H9 (cell line): ENCODE measurements at regions not wholly inside any gene's neighbourhood (a gene's known extent, or its start where the extent isn't known, plus 50 kb on each side); places are given as distances from the start of the nearest gene placed in this dataset.
"Not testable (repeated sequence)": the region's sequence is repeated elsewhere in the genome, so short reads cannot be mapped to it uniquely, and the experiment has no call there.

Experiments
- DNase-seq: peaks from one replicate; pipeline ENCODE4 v3.0.0-alpha.2; 2017
- H2AFZ ChIP-seq: one replicate; pipeline ENCODE4 v1.6.1; 2013; ENCODE audit warnings: mild to moderate bottlenecking, low read length, control low read depth, moderate library complexity
- H2AK5ac ChIP-seq: 2 replicates; pipeline ENCODE4 v1.6.1; 2013; ENCODE audit warnings: low read length, control low read depth, mixed read lengths; ENCODE audit not compliant: insufficient read length
- H2BK120ac ChIP-seq: one replicate; pipeline ENCODE4 v1.6.1; 2013; ENCODE audit warnings: low read depth, mild to moderate bottlenecking, low read length, control low read depth, inconsistent platforms; ENCODE audit not compliant: poor library complexity, severe bottlenecking
- H2BK12ac ChIP-seq: 2 replicates; pipeline ENCODE4 v1.6.1; 2013; ENCODE audit warnings: low read length, control low read depth, mixed read lengths, low read depth; ENCODE audit not compliant: insufficient read length
- H2BK15ac ChIP-seq: 2 replicates; pipeline ENCODE4 v1.6.1; 2013; ENCODE audit warnings: low read depth, low read length, control low read depth
- H2BK20ac ChIP-seq: one replicate; pipeline ENCODE4 v1.6.1; 2013; ENCODE audit warnings: low read depth, mild to moderate bottlenecking, low read length, control low read depth, inconsistent platforms; ENCODE audit not compliant: poor library complexity, severe bottlenecking
- H2BK5ac ChIP-seq: 2 replicates; pipeline ENCODE4 v1.6.1; 2013; ENCODE audit warnings: low read length, control low read depth, mixed read lengths; ENCODE audit not compliant: insufficient read length
- H3K14ac ChIP-seq: 2 replicates; pipeline ENCODE4 v1.6.1; 2013; ENCODE audit warnings: low read length, control low read depth; ENCODE audit not compliant: insufficient read depth
- H3K18ac ChIP-seq: 2 replicates; pipeline ENCODE4 v1.6.1; 2013; ENCODE audit warnings: low read depth, mild to moderate bottlenecking, mixed read lengths, low read length, control low read depth; ENCODE audit not compliant: insufficient read length
- H3K23ac ChIP-seq: 2 replicates; pipeline ENCODE4 v1.6.1; 2013; ENCODE audit warnings: low read length, control low read depth, mixed read lengths, low read depth; ENCODE audit not compliant: insufficient read length
- H3K23me2 ChIP-seq: 2 replicates; pipeline ENCODE4 v1.6.1; 2013; ENCODE audit warnings: low read depth, mild to moderate bottlenecking, mixed read lengths, low read length, control low read depth; ENCODE audit not compliant: insufficient read length, poor library complexity, severe bottlenecking
- H3K27ac ChIP-seq: 2 replicates; pipeline ENCODE4 v1.5.1; 2013; ENCODE audit warnings: low read length, control low read depth, mixed read lengths, low read depth; ENCODE audit not compliant: insufficient read length
- H3K27me3 ChIP-seq: 2 replicates; pipeline ENCODE4 v1.6.1; 2013; ENCODE audit warnings: low read length, control low read depth, inconsistent platforms; ENCODE audit not compliant: insufficient read depth
- H3K4ac ChIP-seq: 2 replicates; pipeline ENCODE4 v1.6.1; 2013; ENCODE audit warnings: low read depth, mild to moderate bottlenecking, control low read depth, inconsistent platforms, low read length, moderate library complexity
- H3K4me1 ChIP-seq: 2 replicates; pipeline ENCODE4 v1.6.1; 2013; ENCODE audit warnings: low read length, control low read depth, inconsistent platforms; ENCODE audit not compliant: insufficient read depth
- H3K4me2 ChIP-seq: 2 replicates; pipeline ENCODE4 v1.6.1; 2013; ENCODE audit warnings: low read length, control low read depth, mixed read lengths; ENCODE audit not compliant: insufficient read length, insufficient read depth
- H3K56ac ChIP-seq: 2 replicates; pipeline ENCODE4 v1.6.1; 2013; ENCODE audit warnings: low read depth, mild to moderate bottlenecking, mixed read lengths, low read length, control low read depth; ENCODE audit not compliant: insufficient read length
- H3K79me1 ChIP-seq: 2 replicates; pipeline ENCODE4 v1.6.1; 2013; ENCODE audit warnings: low read depth, mild to moderate bottlenecking, moderate library complexity, low read length, control low read depth, inconsistent platforms; ENCODE audit not compliant: insufficient read depth, poor library complexity, severe bottlenecking
- H3K79me2 ChIP-seq: 2 replicates; pipeline ENCODE4 v1.6.1; 2013; ENCODE audit warnings: low read length, control low read depth, inconsistent platforms; ENCODE audit not compliant: insufficient read depth
- H3K9ac ChIP-seq: 2 replicates; pipeline ENCODE4 v1.6.1; 2013; ENCODE audit warnings: low read length, control low read depth, mixed read lengths; ENCODE audit not compliant: insufficient read length; ENCODE audit errors: extremely low read depth
- H3K9me3 ChIP-seq: one replicate; pipeline ENCODE4 v1.6.1; 2013; ENCODE audit warnings: low read depth, low read length, inconsistent platforms; ENCODE audit not compliant: control insufficient read depth
- H3T11ph ChIP-seq: one replicate; pipeline ENCODE4 v1.6.1; 2013; ENCODE audit warnings: mild to moderate bottlenecking, low read length, control low read depth, inconsistent platforms
- H4K20me1 ChIP-seq: one replicate; pipeline ENCODE4 v1.6.1; 2013; ENCODE audit not compliant: control insufficient read depth, insufficient read length, insufficient read depth
- H4K5ac ChIP-seq: 2 replicates; pipeline ENCODE4 v1.6.1; 2013; ENCODE audit warnings: low read depth, mild to moderate bottlenecking, mixed read lengths, low read length, control low read depth; ENCODE audit not compliant: insufficient read length
- H4K8ac ChIP-seq: replicated peaks from 2 replicates; pipeline ENCODE4 v1.6.1; 2013; ENCODE audit warnings: low read length, control low read depth, mixed read lengths, low read depth; ENCODE audit not compliant: insufficient read length
- H4K91ac ChIP-seq: 2 replicates; pipeline ENCODE4 v1.6.1; 2013; ENCODE audit warnings: low read depth, mild to moderate bottlenecking, moderate library complexity, mixed read lengths, low read length, control low read depth; ENCODE audit not compliant: insufficient read length
- H3K27ac Mint-ChIP-seq, 3 experiments: 2 replicates in 2 of 3; 3 replicates in 1 of 3; pipeline ENCODE4 v1.8.0; 2020 to 2021; ENCODE audit warnings: mixed read lengths in 3 of 3, mild to moderate bottlenecking in 1 of 3, moderate library complexity in 1 of 3
- H3K27me3 Mint-ChIP-seq: 2 replicates; pipeline ENCODE4 v1.8.0; 2021; ENCODE audit warnings: low read depth, mild to moderate bottlenecking, moderate library complexity, mixed read lengths
- H3K36me3 Mint-ChIP-seq, 3 experiments: 2 replicates in 2 of 3; 3 replicates in 1 of 3; pipeline ENCODE4 v1.8.0; 2020 to 2021; ENCODE audit warnings: low read depth in 3 of 3, mixed read lengths in 3 of 3; ENCODE audit not compliant: insufficient read depth in 1 of 3
- H3K4me1 Mint-ChIP-seq, 2 experiments: 2 replicates each; pipeline ENCODE4 v1.8.0; 2020; ENCODE audit warnings: mixed read lengths in 2 of 2
- H3K4me3 Mint-ChIP-seq, 2 experiments: 2 replicates in 1 of 2; 3 replicates in 1 of 2; pipeline ENCODE4 v1.8.0; 2020 to 2021; ENCODE audit warnings: mild to moderate bottlenecking in 2 of 2, mixed read lengths in 2 of 2, moderate library complexity in 1 of 2
- H3K9me3 Mint-ChIP-seq, 2 experiments: 2 replicates in 1 of 2; 3 replicates in 1 of 2; pipeline ENCODE4 v1.8.0; 2020; ENCODE audit warnings: mild to moderate bottlenecking in 2 of 2, mixed read lengths in 2 of 2, moderate library complexity in 1 of 2
- WGBS: extraction: QIAGEN DNeasy Blood & Tissue Kit; methylation state at CpG from one replicate; pipeline ENCODE4 v1.1.7; 2013; ENCODE audit warnings: missing lambda C conversion rate, low lambda C conversion rate, mixed read lengths; ENCODE audit not compliant: insufficient read length; ENCODE audit errors: extremely low coverage; 5-methylcytosine and 5-hydroxymethylcytosine counted together
- TF ChIP-seq, protein P1 (sequence below): fragments of 200-600 bp; sonication (generic); conservative IDR thresholded peaks from 3 replicates; pipeline ENCODE4 v1.8.0; 2021; ENCODE audit warnings: antibody characterized with exemption, mild to moderate bottlenecking

DNA sequence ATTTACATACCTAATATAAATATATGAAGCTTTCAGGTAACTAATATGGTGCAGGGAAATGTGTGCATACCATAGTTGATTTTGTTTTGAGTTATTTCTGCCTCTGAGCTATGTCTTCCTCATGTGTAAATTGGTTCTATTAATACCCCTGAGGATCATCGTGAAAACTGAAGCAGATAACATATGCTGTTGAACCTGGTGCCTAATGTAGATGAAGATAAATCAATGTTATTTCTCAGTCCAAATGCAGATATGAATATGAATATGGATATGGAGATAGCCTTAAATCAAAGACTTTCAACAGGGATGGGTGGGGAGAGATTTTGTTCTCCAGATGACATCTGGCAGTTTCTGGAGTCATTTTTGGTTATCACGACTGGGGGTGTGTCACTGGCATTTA, 122.3 kb upstream of the ANKRD30A start:
- H3K27me3 ChIP-seq = no peaks in the 10 kb centered on the region
- H3K27ac ChIP-seq = no peak overlapping the region
- H4K91ac ChIP-seq = no peak overlapping the region
- H4K20me1 ChIP-seq = no peaks in the 10 kb centered on the region
- no peak overlapping the region for H3K27ac Mint-ChIP-seq
- no peak overlapping the region for H2AFZ ChIP-seq
- no peak overlapping the region for H3K56ac ChIP-seq
- H2BK20ac ChIP-seq = no peak overlapping the region
- no peak overlapping the region for H4K8ac ChIP-seq
- no peaks in the 10 kb centered on the region for H3K23me2 ChIP-seq
- TF ChIP-seq, protein P1, sequence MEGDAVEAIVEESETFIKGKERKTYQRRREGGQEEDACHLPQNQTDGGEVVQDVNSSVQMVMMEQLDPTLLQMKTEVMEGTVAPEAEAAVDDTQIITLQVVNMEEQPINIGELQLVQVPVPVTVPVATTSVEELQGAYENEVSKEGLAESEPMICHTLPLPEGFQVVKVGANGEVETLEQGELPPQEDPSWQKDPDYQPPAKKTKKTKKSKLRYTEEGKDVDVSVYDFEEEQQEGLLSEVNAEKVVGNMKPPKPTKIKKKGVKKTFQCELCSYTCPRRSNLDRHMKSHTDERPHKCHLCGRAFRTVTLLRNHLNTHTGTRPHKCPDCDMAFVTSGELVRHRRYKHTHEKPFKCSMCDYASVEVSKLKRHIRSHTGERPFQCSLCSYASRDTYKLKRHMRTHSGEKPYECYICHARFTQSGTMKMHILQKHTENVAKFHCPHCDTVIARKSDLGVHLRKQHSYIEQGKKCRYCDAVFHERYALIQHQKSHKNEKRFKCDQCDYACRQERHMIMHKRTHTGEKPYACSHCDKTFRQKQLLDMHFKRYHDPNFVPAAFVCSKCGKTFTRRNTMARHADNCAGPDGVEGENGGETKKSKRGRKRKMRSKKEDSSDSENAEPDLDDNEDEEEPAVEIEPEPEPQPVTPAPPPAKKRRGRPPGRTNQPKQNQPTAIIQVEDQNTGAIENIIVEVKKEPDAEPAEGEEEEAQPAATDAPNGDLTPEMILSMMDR = no peak
- no peak overlapping the region for H2BK15ac ChIP-seq
- H3K9me3 ChIP-seq = peaks cover 67% of the 10 kb centered on the region
- H3K9ac ChIP-seq = no peak overlapping the region
- H3K14ac ChIP-seq = no peak overlapping the region
- H3K9me3 Mint-ChIP-seq = peaks cover 77 to 83% of the 10 kb centered on the region in 2 experiments
- peaks cover 0 to 15% (median 7%) of the 10 kb centered on the region in 3 experiments; a peak in 4 of 7 replicates for H3K36me3 Mint-ChIP-seq
- H3K27me3 Mint-ChIP-seq = no peaks in the 10 kb centered on the region
- no peaks in the 10 kb centered on the region for H3K79me1 ChIP-seq
- H2BK12ac ChIP-seq = no peak overlapping the region
- no peak overlapping the region for H4K5ac ChIP-seq
- H2BK5ac ChIP-seq = no peak overlapping the region
- H3T11ph ChIP-seq = no peak overlapping the region
- H3K4me3 Mint-ChIP-seq = no peak overlapping the region
- H3K79me2 ChIP-seq = no peaks in the 10 kb centered on the region
- no peaks in the 10 kb centered on the region for H3K4me1 ChIP-seq
- WGBS = no CpG with 5 or more reads among the region's 2 CpGs
- H3K18ac ChIP-seq = no peak overlapping the region
- H3K23ac ChIP-seq = no peak overlapping the region
- no peak for DNase-seq
- no peak overlapping the region for H3K4ac ChIP-seq
- no peak overlapping the region for H3K4me2 ChIP-seq
- no peak overlapping the region for H2BK120ac ChIP-seq
- no peak overlapping the region for H2AK5ac ChIP-seq
- H3K4me1 Mint-ChIP-seq = no peaks in the 10 kb centered on the region

DNA sequence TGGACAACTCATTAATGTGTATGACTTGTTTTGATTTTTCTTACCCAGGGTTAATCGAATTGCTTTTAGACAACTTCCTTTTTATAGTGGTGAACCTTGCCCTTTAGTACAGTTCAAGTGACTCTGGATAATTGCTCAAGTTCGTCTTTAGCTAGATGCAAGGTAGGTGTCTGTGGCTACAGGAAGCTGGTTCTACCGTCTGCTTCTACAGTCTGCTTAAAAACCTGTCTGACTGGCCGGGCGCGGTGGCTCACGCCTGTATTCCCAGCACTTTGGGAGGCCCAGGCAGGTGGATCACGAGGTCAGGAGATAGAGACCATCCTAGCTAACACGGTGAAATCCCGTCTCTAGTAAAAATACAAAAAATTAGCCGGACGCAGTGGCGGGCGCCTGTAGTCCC, 129.6 kb upstream of the ANKRD30A start:
- not testable (repeated sequence) for H3K4me1 ChIP-seq, H3K27ac ChIP-seq, H3T11ph ChIP-seq, H3K23me2 ChIP-seq, H3K56ac ChIP-seq, H2BK20ac ChIP-seq, H4K5ac ChIP-seq, H2BK12ac ChIP-seq, H4K20me1 ChIP-seq, H3K27me3 ChIP-seq, H3K4me3 Mint-ChIP-seq, H3K27me3 Mint-ChIP-seq, H3K14ac ChIP-seq, H3K79me1 ChIP-seq, H2BK120ac ChIP-seq, H3K4ac ChIP-seq, H3K9ac ChIP-seq, H4K91ac ChIP-seq, DNase-seq, H3K18ac ChIP-seq, H2AK5ac ChIP-seq, H2AFZ ChIP-seq, H3K4me1 Mint-ChIP-seq, H2BK5ac ChIP-seq, H3K23ac ChIP-seq, H3K27ac Mint-ChIP-seq, H2BK15ac ChIP-seq, H4K8ac ChIP-seq, H3K4me2 ChIP-seq, H3K79me2 ChIP-seq
- peaks cover 6 to 24% (median 9%) of the 10 kb centered on the region in 3 experiments; a peak in 6 of 7 replicates for H3K36me3 Mint-ChIP-seq
- WGBS = no CpG with 5 or more reads among the region's 14 CpGs
- H3K9me3 Mint-ChIP-seq = peaks cover 86 to 91% of the 10 kb centered on the region in 2 experiments
- H3K9me3 ChIP-seq = peaks cover 70% of the 10 kb centered on the region
